GM21515 (cell line): ENCODE measurements at regions not wholly inside any gene's neighbourhood (a gene's known extent, or its start where the extent isn't known, plus 50 kb on each side); places are given as distances from the start of the nearest gene placed in this dataset.
"Not testable (repeated sequence)": the region's sequence is repeated elsewhere in the genome, so short reads cannot be mapped to it uniquely, and the experiment has no call there.

Source experiments
- ATAC-seq: cut with Tn5 transposase; IDR thresholded peaks from one replicate; pipeline ENCODE4 v1.9.1; 2021; ENCODE audit not compliant: unreplicated experiment

DNA sequence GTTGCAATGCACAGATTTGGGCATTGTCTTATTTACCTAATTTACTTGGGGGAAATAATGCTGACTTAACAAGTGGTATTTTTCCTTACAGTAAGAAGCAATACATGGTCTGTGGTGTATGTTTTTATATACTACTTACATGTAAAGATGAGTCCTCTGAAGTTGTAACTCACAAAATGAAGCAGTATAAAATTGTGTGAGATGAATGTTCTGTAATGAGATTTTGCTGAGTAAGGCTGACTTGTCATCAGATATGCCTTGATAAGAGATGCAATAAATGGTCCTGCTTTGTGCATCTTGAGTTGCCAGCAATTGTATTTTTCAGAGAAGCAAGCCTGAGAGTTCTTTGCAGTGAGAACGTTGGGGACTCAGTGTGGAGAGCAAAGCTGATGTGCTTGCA, 92.2 kb upstream of the GNAQ start:
- ATAC-seq = no peak

DNA sequence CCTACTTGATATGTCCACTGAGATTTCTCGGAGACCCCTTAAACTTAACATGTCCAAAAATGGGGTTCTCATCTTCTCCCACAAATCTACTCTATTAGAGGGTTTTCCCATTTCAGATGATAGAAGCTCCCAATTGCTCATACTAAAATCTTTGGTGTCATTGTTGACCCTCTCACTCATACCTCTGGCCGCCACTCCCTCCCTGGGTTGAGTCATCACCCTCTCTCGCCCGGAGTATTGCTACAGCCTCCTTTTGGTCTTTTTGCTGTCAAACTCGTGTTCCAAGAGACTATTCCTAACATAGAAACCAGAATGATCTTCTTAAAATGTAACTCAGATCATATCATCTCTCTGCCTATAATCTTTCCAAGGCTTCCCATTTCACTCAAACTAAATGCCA, 91.0 kb upstream of the GNAQ start:
- no peak for ATAC-seq

- no peak for ATAC-seq
These were observed 89.9 kb upstream of the GNAQ start for GRCh38 chr9:78121488-78121887.

- ATAC-seq = peak; percentile 89
These were observed 87.3 kb upstream of the GNAQ start for GRCh38 chr9:78118742-78119473.

DNA sequence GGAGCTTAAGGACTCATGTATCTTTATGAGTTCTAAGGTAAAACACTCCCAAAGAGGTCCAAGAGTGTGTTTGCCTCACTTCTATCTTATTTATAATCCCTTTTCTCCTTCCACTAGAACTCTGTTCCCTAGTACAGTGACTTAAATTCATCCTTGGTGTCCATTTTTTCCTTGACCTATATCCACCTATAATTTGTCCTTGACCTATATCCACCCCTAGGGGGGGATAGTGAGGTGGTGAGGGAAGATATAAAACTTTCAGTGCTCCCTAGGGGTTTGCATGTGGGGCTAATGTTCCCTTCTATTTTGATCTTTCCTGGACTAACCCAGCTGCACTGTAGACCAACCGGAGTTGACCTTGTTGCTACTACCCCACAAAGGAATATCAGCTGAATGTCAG, 83.5 kb upstream of the GNAQ start:
- no peak for ATAC-seq

DNA sequence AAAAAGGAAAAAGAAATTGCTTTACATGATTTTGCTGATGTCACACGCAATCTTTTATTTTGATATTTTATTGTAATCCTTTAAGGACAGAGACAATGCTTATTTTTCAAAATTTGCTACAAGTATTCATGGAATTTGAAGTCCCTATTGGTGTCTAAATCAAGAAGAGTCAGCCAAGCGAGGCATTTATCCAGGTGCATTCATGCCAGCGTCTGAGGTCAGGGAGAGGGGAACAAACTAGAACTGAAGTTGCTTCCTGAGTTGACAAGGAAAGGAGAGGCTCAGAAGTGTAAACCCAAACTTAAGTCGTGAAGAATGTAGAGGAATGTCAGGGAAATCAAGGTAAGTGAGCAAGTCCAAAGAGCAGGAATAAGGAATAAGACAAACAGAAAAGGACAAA, 83.0 kb upstream of the GNAQ start:
- ATAC-seq = no peak

DNA sequence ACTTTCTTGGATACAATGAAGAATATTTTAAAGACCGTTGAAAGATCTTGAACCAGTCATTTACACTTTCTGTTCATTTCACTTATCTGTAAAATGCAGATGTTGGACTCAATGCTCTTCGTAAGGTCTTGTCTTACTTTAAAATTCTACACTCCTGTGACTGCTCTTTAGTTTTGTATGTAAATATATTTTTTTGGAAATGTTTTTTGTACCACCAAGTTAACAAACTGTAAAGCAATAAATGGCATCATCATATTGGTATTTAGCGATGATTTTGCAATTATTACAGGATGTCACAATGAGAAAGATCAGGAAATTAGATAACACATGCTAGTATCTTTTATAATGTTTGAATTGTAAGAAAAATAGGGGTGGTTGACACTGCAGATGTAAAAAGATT, 80.8 kb upstream of the GNAQ start:
- no peak for ATAC-seq

DNA sequence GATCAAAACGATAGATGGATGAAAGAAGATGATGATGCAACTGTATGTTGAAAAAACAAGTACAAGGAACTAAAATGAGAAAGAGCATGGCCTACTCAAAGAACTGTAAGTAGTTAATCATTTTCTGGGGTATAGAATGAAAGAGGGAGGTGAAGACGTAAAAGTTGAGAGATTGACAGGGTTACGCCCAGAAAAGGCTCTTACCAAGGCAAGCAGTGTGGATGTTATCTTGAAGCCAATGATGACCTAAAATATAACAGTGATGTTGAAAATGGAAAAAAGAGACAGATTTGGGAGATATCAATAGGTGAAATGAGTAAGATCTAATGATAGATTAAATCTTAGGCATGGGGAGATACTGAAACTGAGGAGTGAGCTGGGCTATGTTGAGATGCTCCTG, 80.4 kb upstream of the GNAQ start:
- ATAC-seq = no peak

DNA sequence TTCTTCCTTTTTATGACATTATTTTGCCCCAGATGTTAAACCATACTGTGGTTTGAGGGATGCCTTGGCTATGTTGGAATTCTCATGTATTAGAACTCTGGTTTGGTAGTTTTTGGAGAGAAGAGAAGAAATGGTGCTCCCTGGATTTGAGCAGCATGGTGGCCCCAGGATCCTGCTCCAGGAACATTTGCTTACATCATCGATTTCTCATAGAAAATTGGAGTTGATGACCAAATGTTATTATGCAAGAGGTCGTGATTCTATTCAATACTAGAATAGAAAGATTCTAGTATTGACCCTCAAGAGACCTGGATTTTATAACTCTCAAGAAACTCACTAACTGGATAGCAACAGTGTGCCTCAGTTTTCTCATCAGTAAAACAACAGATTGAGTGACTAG, 77.5 kb upstream of the GNAQ start:
- ATAC-seq = no peak

GRCh38 chr9:78106586-78106985, 75.0 kb upstream of the GNAQ start:
- ATAC-seq = not testable (repeated sequence)

DNA sequence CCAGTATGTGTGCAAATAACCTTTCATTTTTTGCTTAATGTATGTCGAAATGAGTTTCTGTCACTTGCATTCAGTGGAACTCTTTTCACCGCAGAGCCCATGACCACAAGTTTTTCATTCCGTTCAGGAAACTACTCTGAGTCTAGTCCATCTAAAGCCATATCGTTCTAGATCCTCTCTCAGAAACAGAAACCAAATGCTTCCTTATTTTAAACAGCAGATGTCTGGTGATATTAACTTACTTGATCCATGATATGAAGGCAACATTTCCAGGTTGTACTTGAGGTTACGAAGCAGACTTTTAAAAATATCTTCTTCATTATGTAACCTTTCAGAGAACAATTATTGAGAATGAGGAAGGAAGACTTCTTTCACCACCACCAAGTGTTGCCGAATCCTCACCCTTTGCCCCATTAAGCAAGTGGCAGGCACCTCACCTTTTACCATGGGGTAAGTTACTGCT, 72.4 kb upstream of the GNAQ start:
- ATAC-seq = peak; percentile 91

- ATAC-seq = no peak
These were observed 69.6 kb upstream of the GNAQ start for GRCh38 chr9:78101247-78101646.

- ATAC-seq = no peak
These were observed 65.9 kb upstream of the GNAQ start for GRCh38 chr9:78097541-78097940.

DNA sequence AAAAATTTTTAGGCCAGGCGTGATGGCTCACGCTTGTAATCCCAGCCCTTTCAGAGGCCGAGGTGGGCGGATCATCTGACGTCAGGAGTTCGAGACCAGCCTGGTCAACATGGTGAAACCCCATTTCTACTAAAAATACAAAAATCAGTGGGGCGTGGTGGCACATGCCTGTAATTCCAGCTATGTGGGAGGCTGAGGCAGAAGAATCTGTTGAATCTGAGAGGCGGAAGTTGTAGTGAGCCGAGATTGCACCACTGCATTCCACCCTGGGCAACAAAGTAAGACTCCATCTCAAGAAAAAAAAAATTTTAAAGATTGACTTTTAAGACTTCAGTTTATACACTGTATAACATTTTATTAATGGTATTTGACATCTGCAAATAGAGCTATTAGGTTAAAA, 60.1 kb upstream of the GNAQ start:
- ATAC-seq = no peak

- ATAC-seq = no peak
These were observed 57.5 kb upstream of the GNAQ start for GRCh38 chr9:78089111-78089510.

DNA sequence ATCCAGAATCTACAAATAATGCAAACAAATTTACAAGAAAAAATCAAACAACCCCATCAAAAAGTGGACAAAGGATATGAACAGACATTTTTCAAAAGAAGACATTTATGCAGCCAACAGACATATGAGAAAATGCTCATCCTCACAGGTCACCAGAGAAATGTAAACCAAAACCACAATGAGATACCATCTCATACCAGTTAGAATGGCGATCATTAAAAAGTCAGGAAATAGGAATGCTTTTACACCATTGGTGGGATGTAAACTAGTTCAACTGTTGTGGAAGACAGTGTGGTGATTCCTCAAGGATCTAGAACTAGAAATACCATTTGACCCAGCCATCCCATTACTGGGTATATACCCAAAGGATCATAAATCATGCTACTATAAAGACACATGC, 56.6 kb upstream of the GNAQ start:
- ATAC-seq = not testable (repeated sequence)
